Renal cortical epithelial cell (primary cell): ENCODE measurements at regions not wholly inside any gene's neighbourhood (a gene's known extent, or its start where the extent isn't known, plus 50 kb on each side); places are given as distances from the start of the nearest gene placed in this dataset.
"Not testable (repeated sequence)": the region's sequence is repeated elsewhere in the genome, so short reads cannot be mapped to it uniquely, and the experiment has no call there.

Source experiments
- DNase-seq: peaks from one replicate; pipeline ENCODE4 v3.0.0-alpha.2; 2011; ENCODE audit warnings: low read depth

DNA sequence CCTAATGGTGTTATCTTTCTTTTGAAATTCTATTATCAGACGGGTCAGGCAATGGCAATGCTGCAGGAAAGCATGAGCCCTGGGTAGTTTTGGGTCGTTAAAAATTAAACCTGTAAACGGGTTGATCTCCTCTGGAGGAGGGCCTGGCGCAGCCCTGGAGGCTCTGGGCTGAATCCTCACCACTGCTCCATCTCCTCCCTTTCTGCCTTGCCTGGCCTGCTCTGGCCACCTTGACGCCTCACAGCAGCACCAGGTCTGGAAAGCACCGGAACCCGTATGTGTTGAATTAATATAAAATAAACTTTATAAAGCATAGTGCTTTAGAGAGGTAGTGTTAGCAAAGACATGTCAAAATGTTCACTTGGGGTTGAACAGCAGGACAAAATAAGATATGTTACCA is 316.1 kb downstream of the LNPK start:
- no peak for DNase-seq

DNA sequence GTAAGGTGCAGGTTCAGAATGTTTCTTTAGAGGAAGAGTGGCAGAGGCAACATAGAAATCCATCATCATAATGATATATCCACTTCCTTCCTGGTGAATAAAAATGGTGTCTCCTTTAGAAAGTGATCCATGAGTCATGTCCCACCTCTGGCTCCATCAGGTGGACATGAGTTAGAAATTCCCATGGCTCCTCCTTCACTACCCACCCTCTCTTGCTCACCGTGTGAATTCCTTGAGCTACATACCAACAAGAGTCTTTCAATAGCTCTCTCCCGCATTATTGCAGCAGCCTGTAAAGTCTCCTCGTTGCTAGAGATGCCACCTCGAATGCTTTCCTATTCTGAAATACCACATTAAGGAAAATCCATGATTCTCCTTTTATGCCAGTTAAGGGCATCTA is 317.6 kb downstream of the LNPK start:
- no peak for DNase-seq

DNA sequence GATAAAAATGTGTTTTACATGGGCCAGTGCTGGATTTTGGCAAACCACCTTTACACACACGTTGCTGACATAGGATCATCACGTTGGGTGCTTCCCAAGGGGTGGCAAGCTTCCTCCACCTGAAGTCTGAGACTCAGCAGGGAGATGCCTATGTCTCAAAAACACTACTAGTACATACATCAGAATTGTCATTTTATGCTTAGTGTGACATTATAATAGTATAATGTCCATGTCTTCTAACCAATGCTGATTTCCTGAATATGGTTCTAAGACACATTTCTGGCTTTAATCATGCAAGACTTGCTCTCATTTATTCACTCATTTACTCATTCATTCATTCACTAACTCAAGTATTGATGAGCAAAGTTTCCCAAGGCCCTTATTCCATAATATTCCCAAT is 322.3 kb downstream of the LNPK start:
- no peak for DNase-seq

DNA sequence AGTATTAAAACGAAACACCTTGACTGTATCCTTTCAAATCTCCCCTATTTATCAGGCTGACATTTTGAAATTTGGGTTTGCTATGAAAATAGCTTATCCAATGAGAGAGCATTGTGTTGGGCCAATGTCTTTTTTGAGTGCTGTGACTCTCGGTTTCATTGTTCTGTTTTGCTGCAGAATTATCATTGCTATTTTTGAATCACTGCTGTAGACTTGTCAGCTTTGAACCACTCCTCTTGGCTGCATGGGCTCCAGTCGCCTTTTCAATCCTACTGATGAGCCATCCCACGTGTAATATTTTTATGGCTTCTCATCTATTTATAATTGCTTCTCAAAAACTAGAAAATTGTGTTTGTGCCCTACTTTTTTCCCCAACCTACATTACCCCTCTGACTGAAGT is 322.8 kb downstream of the LNPK start:
- DNase-seq = no peak

DNA sequence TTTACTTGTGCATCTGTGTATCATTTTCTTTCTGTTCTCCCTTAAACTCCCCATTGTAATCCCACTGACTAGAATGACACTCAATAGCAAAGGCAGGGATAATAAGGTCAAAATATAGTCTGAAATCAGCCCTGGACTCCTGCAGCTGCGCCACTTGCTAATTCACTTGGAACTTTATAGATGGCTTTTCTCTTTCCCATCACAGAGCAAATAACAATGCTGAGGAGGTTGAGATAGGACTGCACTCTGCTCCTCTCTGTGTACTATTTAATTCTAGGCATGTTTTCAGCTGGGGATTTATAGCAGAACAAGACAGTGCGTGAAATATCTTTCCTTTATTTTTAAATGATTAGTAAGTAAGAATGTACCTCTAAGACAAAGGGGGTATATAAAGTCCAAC is 324.2 kb downstream of the LNPK start:
- no peak for DNase-seq

DNA sequence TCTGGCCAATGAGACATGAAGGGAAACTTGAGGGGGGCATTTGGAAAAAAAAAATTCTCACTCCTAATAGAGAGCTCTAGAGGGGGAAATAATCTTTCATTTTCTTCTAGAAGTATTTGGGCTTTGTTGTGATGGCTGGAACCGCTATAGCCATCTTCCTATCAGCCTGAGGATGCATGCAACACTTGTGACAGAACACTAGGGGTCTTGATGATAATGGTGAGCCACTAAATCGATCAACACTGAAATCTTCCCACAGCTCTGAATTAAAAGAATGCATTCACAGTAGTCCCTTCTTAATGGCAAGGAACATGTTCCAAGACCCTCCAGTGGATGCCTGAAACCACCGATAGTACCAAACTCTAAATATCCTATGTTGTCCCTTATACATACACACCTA is 325.3 kb downstream of the LNPK start:
- DNase-seq = no peak

DNA sequence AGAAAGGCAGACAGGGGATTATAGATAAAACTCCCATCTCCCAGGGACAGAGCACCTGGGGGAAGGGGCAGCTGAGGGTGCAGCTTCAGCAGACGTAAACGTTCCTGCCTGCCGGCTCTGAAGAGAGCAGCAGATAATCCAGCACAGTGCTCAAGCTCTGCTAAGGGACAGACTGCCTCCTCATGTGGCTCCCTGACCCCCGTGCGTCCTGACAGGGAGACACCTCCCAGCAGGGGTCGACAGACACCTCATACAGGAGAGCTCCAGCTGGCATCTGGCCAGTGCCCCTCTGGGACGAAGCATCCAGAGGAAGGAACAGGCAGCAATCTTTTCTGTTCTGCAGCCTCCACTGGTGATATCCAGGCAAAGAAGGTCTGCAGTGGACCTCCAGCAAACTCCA is 333.3 kb downstream of the LNPK start:
- DNase-seq = not testable (repeated sequence)

DNA sequence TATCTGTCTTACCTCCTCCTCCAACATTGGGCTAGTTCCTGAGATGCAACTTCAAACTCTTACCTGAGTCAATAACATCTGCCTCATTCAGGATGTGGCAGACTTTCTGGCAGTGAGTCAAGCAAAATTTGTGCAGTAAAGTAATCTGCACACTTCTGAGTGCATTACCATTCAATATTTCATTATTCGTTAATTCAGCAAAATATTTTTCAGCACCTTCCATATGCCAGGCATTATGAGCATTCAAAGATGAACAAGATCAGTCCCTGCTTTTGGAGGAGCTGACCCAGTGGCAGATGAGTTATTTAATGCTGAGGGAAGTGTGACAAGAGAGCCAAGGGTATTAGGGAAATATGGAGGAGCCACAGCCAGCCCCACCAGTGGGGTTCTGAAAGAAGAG is 339.7 kb downstream of the LNPK start:
- no peak for DNase-seq

DNA sequence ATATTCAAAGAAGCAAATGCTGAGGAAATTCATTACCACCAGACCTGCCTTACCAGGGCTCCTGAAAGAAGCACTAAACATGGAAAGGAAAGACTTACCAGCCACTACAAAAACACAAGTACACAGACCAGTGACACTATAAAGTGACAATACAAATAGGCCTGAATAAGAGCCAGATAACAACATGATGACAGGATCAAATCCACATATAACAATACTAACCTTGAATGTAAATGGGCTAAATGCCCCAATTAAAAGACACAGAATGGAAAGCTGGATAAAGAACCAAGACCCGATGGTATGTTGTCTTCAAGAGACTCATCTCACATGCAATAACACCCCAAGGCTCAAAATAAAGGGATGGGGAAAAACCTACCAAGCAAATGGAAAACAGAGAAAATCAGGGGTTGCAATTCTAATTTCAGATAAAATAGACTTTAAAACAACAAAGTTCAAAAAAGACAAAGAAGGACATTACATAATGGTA is 353.4 kb downstream of the LNPK start:
- DNase-seq = no peak

DNA sequence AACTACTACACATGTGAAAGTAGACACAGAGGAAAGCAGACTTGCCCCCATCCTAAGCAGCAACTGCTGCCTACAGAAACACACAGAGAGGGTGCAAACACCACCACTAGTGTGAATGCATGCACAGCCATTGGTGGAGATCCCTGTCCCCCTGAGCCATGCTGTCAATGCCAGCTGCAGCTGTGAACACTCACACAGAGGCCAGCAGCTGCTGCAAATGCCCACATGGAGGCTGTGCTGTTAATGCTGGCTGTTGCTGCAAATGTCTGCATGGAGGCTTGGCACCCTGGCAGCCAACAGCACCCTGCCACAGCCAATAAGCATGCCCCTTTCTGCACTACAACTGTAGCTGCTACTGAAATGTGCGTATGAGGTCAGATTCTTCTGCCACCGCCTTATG is 355.0 kb downstream of the LNPK start:
- DNase-seq = no peak

DNA sequence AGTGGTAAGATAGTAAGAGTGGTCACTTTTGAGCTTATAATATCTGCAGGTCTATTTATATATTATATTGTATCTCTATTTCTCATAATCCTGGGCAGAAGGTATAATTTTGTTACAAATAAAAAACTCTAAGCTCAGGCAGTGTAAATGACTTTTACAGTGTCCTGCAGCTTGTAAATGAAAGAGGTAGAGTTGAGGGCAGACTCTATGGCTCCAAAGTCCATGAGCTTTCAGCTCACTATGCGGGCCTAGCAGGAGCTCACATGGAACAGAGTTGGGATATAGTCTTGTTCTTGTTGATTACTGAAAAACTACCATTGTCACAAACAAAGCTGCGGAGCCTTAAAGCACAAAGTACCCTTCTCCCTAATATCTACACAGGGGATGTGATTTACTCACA is 361.4 kb downstream of the LNPK start:
- DNase-seq = no peak

DNA sequence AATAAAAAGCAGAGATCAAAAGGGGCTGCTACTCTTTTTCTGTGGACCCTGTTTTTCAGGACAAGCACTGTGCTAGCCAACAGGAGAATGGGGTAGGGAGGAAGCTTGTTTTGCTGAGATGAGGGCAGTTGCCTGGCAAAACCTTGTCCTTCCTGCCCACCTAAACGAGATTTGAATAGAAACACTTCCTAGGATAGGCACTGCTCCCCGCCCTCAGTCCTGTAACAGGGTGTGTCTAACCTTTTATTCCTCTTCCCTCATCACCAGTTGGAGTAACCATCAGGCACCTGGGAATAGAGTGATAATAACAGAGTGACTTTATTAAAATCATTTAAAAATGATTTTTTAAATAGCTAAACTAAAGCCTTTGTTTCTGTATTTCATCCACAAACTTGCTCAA is 368.8 kb downstream of the LNPK start:
- no peak for DNase-seq

DNA sequence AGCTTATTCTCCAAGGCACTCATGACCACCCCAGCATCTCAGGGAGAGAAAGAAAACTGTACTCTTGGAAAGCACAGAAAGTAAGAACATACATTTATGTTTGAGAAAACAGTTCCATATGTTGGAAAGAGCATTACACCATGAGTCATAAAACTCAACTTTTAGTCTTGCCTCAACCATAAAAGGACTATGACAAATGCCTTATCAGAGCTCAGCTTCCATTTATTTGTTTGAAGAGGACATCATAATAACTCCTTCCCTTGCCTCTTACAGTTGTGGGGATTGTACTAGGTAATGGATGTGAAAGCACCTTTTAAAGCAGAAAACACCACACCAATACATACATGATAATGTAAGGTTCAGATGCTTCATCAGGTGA is 370.8 kb downstream of the LNPK start:
- DNase-seq = no peak

DNA sequence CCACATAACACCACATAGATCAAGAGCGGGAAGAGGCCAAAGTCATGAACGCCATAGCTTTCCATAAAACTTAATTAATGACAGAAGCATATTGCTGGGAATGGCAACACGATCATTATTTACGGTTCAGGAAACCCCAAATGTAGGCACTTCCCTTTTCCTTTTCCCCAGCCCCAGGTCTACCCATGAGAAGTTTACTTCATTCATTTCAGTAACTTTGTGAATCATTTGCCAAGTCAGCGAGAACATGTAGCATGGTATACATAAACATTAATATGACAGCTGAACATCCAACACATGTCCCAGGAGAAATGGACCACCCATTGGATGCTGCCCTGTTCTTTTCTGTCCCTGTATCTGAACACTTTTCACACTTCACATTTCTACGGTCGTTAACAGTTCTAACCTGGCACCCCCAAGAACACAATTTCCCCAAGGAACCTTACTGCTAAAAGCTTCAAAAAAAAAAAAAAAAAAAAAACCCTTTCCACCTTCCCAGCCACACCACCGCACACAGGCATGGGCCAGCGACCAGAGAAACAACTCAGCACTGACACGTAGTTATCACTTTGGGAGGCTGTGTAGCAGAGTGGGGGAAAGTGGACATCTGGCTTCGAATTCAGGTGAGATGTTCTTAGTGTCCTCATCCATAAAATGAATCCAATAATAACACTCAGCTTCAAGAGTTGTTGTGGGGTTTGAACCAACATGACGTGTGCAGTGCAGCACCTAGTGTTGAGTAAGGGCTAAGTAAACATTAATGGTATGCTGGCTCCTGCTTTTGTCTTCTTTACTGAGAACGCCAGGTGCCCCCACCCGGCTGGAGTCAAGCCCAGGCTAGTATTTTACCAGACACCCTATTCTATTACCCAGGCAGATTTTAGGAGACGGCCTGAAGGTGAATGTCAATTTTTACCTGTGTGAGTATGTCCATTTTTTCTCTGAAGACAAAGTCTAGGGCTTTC is 371.5 kb downstream of the LNPK start:
- DNase-seq = no peak

DNA sequence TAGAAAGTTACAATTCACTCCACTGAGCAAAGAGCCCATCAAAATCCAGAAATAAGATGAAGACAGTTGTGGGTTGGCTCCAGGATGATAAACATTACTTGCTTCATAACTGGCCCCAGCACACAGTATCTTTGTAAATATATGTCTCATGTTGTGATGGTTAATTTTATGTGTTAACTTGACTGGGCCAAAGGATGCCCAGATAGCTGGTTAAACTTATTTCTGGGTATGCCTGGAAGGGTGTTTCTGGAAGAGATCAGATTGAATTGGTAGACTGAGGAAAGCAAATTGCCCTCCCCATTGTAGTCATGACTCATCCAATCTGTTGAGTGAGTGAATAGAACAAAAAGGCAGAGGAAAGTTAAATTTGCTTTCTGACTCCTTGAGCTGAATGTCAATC is 373.8 kb downstream of the LNPK start:
- no peak for DNase-seq

DNA sequence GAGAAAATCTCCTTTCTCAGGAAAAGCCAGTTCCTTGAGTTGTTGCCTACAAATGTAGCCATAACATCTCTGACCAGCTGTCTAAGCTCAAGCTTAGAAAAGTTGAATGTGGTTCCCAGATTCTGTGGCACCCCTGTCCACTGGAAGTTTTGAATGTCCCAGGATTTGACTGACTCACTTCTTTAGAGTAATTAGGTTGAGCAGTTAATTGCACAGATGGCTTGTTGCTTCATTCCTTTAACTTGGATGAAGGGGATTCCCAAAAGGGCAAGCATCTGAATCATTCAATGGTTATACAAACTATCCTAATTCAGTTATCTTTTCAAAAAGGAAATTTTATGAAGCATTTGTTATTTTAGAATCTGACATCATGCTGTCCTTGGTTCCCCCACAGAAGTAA is 374.7 kb downstream of the LNPK start:
- DNase-seq = no peak

DNA sequence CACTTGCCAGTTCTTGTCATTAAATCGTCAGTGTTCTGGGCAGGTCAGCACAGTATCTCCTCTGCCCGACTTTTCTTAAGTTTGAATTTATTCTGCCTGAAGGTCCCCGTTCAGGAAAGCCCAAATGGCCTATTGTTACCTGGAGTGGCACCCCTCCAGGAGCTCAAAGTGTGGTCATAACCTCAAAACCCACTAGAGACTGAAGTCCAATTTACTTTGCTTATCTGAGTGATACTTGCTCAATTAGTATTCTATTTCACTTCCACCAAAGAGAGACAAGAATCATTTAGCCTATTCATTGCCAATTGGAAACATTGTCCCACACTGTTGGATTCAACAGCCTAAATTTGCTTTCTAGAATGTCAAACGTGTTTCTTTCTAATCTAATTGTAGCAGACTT is 375.3 kb downstream of the LNPK start:
- no peak for DNase-seq

DNA sequence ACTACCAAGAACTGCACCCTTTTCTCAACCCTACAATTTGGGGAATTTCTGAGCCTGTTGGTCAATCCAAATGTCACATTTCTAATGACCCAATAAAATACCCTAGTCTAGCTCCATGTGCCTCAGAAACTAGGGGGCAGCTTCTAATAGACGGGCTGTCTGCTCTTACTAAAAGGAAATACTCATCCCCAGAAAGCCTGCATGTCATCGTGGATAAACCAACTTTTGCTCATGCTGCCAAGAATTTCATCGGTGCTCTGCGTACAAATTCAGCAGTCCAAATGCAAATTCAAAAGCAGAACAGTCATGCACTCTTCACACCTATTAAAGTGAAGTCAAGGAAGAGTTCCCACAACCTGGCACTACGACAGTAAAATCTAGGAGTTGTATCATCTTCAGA is 377.3 kb downstream of the LNPK start:
- DNase-seq = no peak

DNA sequence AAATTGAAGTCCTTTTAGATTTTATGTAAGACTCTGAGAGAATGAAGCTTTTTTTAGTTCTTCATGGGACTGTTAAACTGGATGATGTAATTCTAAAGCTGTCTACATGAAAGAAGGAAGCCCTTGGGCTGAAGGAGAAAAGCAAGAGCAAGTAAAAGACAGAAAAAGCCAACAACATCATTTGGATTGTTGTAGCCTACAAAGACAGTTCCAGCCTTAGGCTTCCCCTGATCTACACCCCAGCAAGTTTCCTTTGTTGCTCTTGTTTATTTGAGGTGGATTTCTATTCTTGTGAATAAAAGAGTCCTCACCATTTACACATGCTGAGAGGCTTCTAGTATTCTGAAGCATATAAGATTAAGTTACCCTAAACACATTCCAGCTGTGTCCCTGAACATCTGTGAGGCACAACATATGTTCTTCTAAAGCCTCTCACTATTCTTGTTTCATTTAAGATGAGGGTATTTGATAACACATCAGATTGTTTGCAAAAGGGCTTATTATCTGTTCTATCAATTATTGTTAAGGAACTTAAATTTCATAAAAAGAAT is 377.8 kb downstream of the LNPK start:
- no peak for DNase-seq

DNA sequence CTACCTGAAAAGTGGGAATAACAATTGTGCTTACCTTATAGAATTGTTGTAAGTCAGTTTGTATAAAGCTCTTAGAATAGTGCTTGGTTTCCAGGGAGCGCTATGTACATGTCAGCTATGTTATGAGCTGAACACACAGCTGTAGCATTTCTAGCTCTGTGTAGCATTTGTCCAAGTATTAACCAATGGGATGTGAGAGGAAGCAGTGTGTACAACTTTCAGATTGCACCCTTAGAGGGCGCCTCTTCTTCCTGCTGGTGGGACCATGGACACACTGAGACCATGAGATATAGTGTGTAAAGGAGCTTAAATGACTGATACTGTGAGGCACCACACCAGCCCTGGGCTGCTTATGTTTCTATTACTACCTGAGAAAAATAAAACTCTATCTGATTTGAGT is 380.2 kb downstream of the LNPK start:
- DNase-seq = no peak

DNA sequence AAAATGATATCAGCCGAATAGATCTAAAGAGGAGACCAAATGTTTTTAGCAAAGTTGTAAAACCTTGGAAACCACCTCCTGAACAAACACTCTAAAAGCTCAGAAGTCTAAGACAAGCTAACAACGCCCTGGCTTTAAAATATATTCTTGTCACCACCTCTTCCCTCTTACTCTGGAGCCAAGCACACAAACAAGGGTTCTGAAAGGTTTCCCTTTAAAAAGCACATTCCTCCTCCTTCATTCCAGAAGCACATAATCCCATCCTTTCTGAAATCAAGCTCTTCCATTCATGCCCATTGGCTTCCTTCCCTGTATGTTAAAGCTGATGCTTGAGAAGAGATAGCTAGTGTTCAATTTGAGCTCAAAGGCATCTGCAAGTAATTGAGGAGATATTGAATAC is 382.0 kb downstream of the LNPK start:
- no peak for DNase-seq

DNA sequence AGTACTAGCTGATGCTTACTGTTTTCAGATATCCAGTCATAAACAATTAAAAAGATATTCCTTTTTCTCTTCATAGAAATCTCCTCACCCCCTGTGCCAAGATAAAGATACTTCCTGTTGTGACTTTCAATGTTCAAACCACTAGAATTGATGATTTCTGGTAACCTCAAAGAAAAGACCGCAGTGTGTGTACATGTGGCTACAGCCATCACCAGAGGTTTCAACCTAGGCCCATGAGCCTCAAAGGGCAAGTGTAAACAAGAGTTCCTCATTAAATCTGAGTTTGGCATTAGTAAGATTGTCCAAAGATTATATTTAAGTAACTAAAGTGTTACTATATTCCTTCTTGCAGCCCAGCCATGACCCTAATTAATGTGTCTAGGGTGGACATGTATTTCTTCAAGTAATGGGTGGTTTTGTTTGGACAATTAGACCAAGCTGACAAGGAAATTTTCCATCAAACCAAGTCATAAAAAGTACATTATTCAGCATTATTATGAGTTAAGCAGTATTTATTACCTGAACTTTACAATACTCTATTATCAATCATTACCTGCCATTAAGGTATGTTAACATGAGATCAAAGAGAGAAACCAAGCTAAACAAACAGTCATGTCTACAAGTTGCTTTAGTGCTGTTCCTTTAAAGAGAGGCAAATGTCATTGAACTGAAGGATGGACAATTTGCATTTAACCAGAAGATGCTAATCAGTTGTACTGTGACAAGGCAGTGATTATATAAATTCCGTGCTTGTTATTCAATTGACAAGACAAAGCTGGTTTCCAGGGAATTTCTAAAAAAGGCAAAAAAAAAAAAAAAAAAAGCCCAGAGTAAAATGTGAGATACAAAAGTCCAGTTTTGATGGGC is 382.7 kb downstream of the LNPK start:
- DNase-seq = no peak

DNA sequence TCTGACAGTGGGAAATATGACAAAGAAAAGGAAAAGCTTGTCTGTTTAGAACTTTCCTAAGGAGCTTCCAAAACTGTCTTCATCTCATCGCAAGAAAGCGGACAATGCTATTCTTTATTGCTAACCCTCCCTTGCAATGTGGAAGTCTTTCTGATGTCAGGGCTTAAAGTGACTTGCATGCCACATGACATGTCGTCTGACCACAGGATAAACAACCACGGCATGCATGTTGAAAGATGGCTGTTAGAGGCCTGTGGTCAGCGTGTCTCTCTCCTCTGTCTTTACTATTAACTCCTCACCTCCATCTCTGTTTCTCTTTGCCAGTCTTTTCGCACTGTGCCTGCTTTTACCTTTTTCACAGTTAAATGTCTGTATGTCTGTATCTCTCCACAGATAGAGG is 389.8 kb downstream of the LNPK start:
- DNase-seq = no peak
